ENCODE measurements at regions not wholly inside any gene's neighbourhood (a gene's known extent, or its start where the extent isn't known, plus 50 kb on each side); places are given as distances from the start of the nearest gene placed in this dataset.
A peak's percentile ranks its signal among the peaks of the same experiment; 100 is the strongest.

GRCh38 chr12:42689699-42690098 lies 100.2 kb upstream of the PRICKLE1 start:
- no peak overlapping the region for H3K9ac ChIP-seq (ENCODE audit: low read length)
- no peak overlapping the region for H2BK12ac ChIP-seq (ENCODE audit: low read length)
- no peak overlapping the region for H2AK5ac ChIP-seq (ENCODE audit: low read length)
- no peak overlapping the region for H3K23ac ChIP-seq (ENCODE audit: low read length)
- H3K4ac ChIP-seq (ENCODE audit: low read depth, low read length), result no peak overlapping the region
- no peak overlapping the region for H2BK120ac ChIP-seq (ENCODE audit: insufficient read depth, low read length, poor library complexity)
- H4K8ac ChIP-seq (ENCODE audit: low read depth, low read length), result no peak overlapping the region
- no peak for DNase-seq
- H2BK5ac ChIP-seq (ENCODE audit: low read depth, low read length, poor library complexity), result no peak overlapping the region
- H3K79me2 ChIP-seq (ENCODE audit: control insufficient read depth, insufficient read depth, low read length, poor library complexity), result no peaks in the 10 kb centered on the region
- H3K4me1 ChIP-seq (ENCODE audit: control insufficient read depth in 1 of 2, insufficient read depth in 2 of 2, low read length in 2 of 2), result peaks cover 0 to 3% of the 10 kb centered on the region in 2 experiments
- peaks cover 1% of the 10 kb centered on the region for H3K79me1 ChIP-seq (ENCODE audit: low read length)
- H3K18ac ChIP-seq (ENCODE audit: low read length), result no peak overlapping the region
- no peak overlapping the region for H3K14ac ChIP-seq (ENCODE audit: low read length)
- no peaks in the 10 kb centered on the region for H3K27me3 ChIP-seq (ENCODE audit: insufficient read depth, low read length)
- no peak overlapping the region for H2AFZ ChIP-seq (ENCODE audit: insufficient read depth, low read length, poor library complexity)
- WGBS (ENCODE audit: extremely low coverage, insufficient coverage, insufficient read length), result no CpG with 5 or more reads among the region's 1 CpG
- H3K4me3 ChIP-seq (ENCODE audit: low read depth, low read length), result no peak overlapping the region
- H3K27ac ChIP-seq (ENCODE audit: low read depth, low read length), result no peak overlapping the region
- no peaks in the 10 kb centered on the region for H3K9me3 ChIP-seq (ENCODE audit: insufficient read depth, low read depth, low read length)
- no peak overlapping the region for H4K91ac ChIP-seq (ENCODE audit: low read depth, low read length)
- no peak overlapping the region for H4K12ac ChIP-seq (ENCODE audit: low read depth, low read length)
- H3K36me3 ChIP-seq (ENCODE audit: control insufficient read depth in 1 of 2, insufficient read depth in 2 of 2, low read length in 2 of 2), result no peaks in the 10 kb centered on the region
- no peak overlapping the region for H3K4me2 ChIP-seq (ENCODE audit: low read length)

- Histone ChIP-seq H3K9me3 (ENCODE audit: insufficient read depth, low read depth, low read length) (no peaks in the 10 kb centered on the region), H2AK5ac (ENCODE audit: low read length) (no peak overlapping the region), H3K79me2 (ENCODE audit: control insufficient read depth, insufficient read depth, low read length, poor library complexity) (no peaks in the 10 kb centered on the region), H3K18ac (ENCODE audit: low read length) (no peak overlapping the region), H4K12ac (ENCODE audit: low read depth, low read length) (no peak overlapping the region), H3K4ac (ENCODE audit: low read depth, low read length) (no peak overlapping the region), H3K4me1 (ENCODE audit: control insufficient read depth in 1 of 2, insufficient read depth in 2 of 2, low read length in 2 of 2) (peaks cover 0 to 3% of the 10 kb centered on the region in 2 experiments), H3K27ac (ENCODE audit: low read depth, low read length) (no peak overlapping the region), H2AFZ (ENCODE audit: insufficient read depth, low read length, poor library complexity) (no peak overlapping the region), H3K9ac (ENCODE audit: low read length) (no peak overlapping the region), H2BK120ac (ENCODE audit: insufficient read depth, low read length, poor library complexity) (no peak overlapping the region), H2BK5ac (ENCODE audit: low read depth, low read length, poor library complexity) (no peak overlapping the region), H4K8ac (ENCODE audit: low read depth, low read length) (no peak overlapping the region), H3K79me1 (ENCODE audit: low read length) (peaks cover 1% of the 10 kb centered on the region), H4K91ac (ENCODE audit: low read depth, low read length) (no peak overlapping the region), H3K27me3 (ENCODE audit: insufficient read depth, low read length) (no peaks in the 10 kb centered on the region), H3K14ac (ENCODE audit: low read length) (no peak overlapping the region), H3K23ac (ENCODE audit: low read length) (no peak overlapping the region), H3K4me3 (ENCODE audit: low read depth, low read length) (no peak overlapping the region), H3K36me3 (ENCODE audit: control insufficient read depth in 1 of 2, insufficient read depth in 2 of 2, low read length in 2 of 2) (no peaks in the 10 kb centered on the region), H2BK12ac (ENCODE audit: low read length) (no peak overlapping the region), H3K4me2 (ENCODE audit: low read length) (no peak overlapping the region)
- DNase-seq, result no peak
- no CpG with 5 or more reads among the region's 3 CpGs for whole genome bisulfite sequencing (ENCODE audit: extremely low coverage, insufficient coverage, insufficient read length)
These were observed 97.1 kb upstream of the PRICKLE1 start for GRCh38 chr12:42686514-42687172.

- Histone ChIP-seq H2BK12ac (ENCODE audit: low read length) (no peak overlapping the region), H3K79me2 (ENCODE audit: control insufficient read depth, insufficient read depth, low read length, poor library complexity) (no peaks in the 10 kb centered on the region), H3K4me1 (ENCODE audit: control insufficient read depth in 1 of 2, insufficient read depth in 2 of 2, low read length in 2 of 2) (peaks cover 0 to 3% of the 10 kb centered on the region in 2 experiments), H2AFZ (ENCODE audit: insufficient read depth, low read length, poor library complexity) (no peak overlapping the region), H2BK5ac (ENCODE audit: low read depth, low read length, poor library complexity) (no peak overlapping the region), H4K91ac (ENCODE audit: low read depth, low read length) (no peak overlapping the region), H3K23ac (ENCODE audit: low read length) (no peak overlapping the region), H3K18ac (ENCODE audit: low read length) (no peak overlapping the region), H3K9ac (ENCODE audit: low read length) (no peak overlapping the region), H3K4me3 (ENCODE audit: low read depth, low read length) (no peak overlapping the region), H3K9me3 (ENCODE audit: insufficient read depth, low read depth, low read length) (no peaks in the 10 kb centered on the region), H3K27ac (ENCODE audit: low read depth, low read length) (no peak overlapping the region), H3K27me3 (ENCODE audit: insufficient read depth, low read length) (no peaks in the 10 kb centered on the region), H4K8ac (ENCODE audit: low read depth, low read length) (no peak overlapping the region), H3K14ac (ENCODE audit: low read length) (no peak overlapping the region), H4K12ac (ENCODE audit: low read depth, low read length) (no peak overlapping the region), H2AK5ac (ENCODE audit: low read length) (peak overlapping the region; percentile 27), H3K4ac (ENCODE audit: low read depth, low read length) (no peak overlapping the region), H2BK120ac (ENCODE audit: insufficient read depth, low read length, poor library complexity) (no peak overlapping the region), H3K79me1 (ENCODE audit: low read length) (peaks cover 1% of the 10 kb centered on the region), H3K36me3 (ENCODE audit: control insufficient read depth in 1 of 2, insufficient read depth in 2 of 2, low read length in 2 of 2) (no peaks in the 10 kb centered on the region), H3K4me2 (ENCODE audit: low read length) (no peak overlapping the region)
- no CpG with 5 or more reads among the region's 1 CpG for WGBS (ENCODE audit: extremely low coverage, insufficient coverage, insufficient read length)
- no peak for DNase-seq
These were observed 95.2 kb upstream of the PRICKLE1 start for GRCh38 chr12:42684802-42685071.

- no peaks in the 10 kb centered on the region for H3K9me3 ChIP-seq (ENCODE audit: insufficient read depth, low read depth, low read length)
- peaks cover 0 to 3% of the 10 kb centered on the region in 2 experiments for H3K4me1 ChIP-seq (ENCODE audit: control insufficient read depth in 1 of 2, insufficient read depth in 2 of 2, low read length in 2 of 2)
- peaks cover 1% of the 10 kb centered on the region for H3K79me1 ChIP-seq (ENCODE audit: low read length)
- H2AK5ac ChIP-seq (ENCODE audit: low read length), result peak overlapping the region; percentile 27
- H3K27me3 ChIP-seq (ENCODE audit: insufficient read depth, low read length), result no peaks in the 10 kb centered on the region
- H4K91ac ChIP-seq (ENCODE audit: low read depth, low read length), result no peak overlapping the region
- no peaks in the 10 kb centered on the region for H3K36me3 ChIP-seq (ENCODE audit: control insufficient read depth in 1 of 2, insufficient read depth in 2 of 2, low read length in 2 of 2)
- DNase-seq, result peak in 1 of 2 donors; percentile 43
- H3K23ac ChIP-seq (ENCODE audit: low read length), result no peak overlapping the region
- no CpG with 5 or more reads among the region's 4 CpGs for WGBS (ENCODE audit: extremely low coverage, insufficient coverage, insufficient read length)
- H3K9ac ChIP-seq (ENCODE audit: low read length), result no peak overlapping the region
- no peak overlapping the region for H3K27ac ChIP-seq (ENCODE audit: low read depth, low read length)
- no peak overlapping the region for H3K14ac ChIP-seq (ENCODE audit: low read length)
- H4K8ac ChIP-seq (ENCODE audit: low read depth, low read length), result no peak overlapping the region
- no peak overlapping the region for H3K4me3 ChIP-seq (ENCODE audit: low read depth, low read length)
- no peak overlapping the region for H2BK12ac ChIP-seq (ENCODE audit: low read length)
- H3K4me2 ChIP-seq (ENCODE audit: low read length), result no peak overlapping the region
- no peak overlapping the region for H3K18ac ChIP-seq (ENCODE audit: low read length)
- H3K4ac ChIP-seq (ENCODE audit: low read depth, low read length), result no peak overlapping the region
- no peak overlapping the region for H2BK5ac ChIP-seq (ENCODE audit: low read depth, low read length, poor library complexity)
- H3K79me2 ChIP-seq (ENCODE audit: control insufficient read depth, insufficient read depth, low read length, poor library complexity), result no peaks in the 10 kb centered on the region
- H4K12ac ChIP-seq (ENCODE audit: low read depth, low read length), result no peak overlapping the region
- no peak overlapping the region for H2AFZ ChIP-seq (ENCODE audit: insufficient read depth, low read length, poor library complexity)
- no peak overlapping the region for H2BK120ac ChIP-seq (ENCODE audit: insufficient read depth, low read length, poor library complexity)
These were observed 94.6 kb upstream of the PRICKLE1 start for GRCh38 chr12:42683933-42684801.

All from trophoblast cell (in vitro differentiated cells and primary cell).